GM23248 (cell line): ENCODE measurements at regions not wholly inside any gene's neighbourhood (a gene's known extent, or its start where the extent isn't known, plus 50 kb on each side); places are given as distances from the start of the nearest gene placed in this dataset.

Experiments
- EZH2 ChIP-seq: fragments of 200-600 bp; sonication (generic); IDR thresholded peaks from 2 replicates; pipeline ENCODE4 v1.6.1; 2018; ENCODE audit warnings: antibody characterized with exemption, mild to moderate bottlenecking; ENCODE audit not compliant: insufficient read depth, poor library complexity, severe bottlenecking
- EZH2phosphoT487 ChIP-seq: fragments of 200-600 bp; sonication (generic); IDR thresholded peaks from 2 replicates; pipeline ENCODE4 v1.6.1; 2018; ENCODE audit warnings: antibody characterized with exemption, moderate library complexity, mild to moderate bottlenecking, low read depth; ENCODE audit not compliant: insufficient read depth

- TF ChIP-seq EZH2 (no peak), EZH2phosphoT487 (no peak)
Measured at GRCh38 chr6:63514488-63515173, 57.6 kb upstream of the LOC128125822 start.
